ENCODE measurements at regions not wholly inside any gene's neighbourhood (a gene's known extent, or its start where the extent isn't known, plus 50 kb on each side); places are given as distances from the start of the nearest gene placed in this dataset.

DNA sequence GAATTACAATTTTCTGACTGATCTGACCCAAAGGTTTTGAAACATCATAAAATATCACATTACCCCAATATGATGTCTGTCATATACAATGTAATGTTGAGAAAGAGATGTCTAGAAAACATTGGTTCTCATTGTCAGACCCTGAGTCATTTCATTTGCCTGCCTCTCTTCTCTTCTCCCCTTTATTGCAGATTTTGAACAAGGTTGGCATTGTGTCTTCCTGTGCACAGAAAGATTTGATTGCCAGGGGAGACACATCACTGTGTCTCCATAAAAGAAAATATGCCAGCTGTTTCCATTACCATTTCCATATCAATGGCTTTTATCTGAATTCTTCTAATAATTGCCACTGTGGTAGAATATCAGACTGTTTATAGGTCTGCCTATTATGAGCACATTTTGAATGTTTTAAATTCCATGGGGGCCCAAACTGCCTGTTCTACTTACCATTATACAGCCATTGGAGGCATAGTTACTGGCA, 65.6 kb downstream of the IFI44 start:
- Mint-ChIP-seq H3K4me1 (no peaks in the 10 kb centered on the region), H3K36me3 (ENCODE audit: insufficient read depth) (no peaks in the 10 kb centered on the region)

DNA sequence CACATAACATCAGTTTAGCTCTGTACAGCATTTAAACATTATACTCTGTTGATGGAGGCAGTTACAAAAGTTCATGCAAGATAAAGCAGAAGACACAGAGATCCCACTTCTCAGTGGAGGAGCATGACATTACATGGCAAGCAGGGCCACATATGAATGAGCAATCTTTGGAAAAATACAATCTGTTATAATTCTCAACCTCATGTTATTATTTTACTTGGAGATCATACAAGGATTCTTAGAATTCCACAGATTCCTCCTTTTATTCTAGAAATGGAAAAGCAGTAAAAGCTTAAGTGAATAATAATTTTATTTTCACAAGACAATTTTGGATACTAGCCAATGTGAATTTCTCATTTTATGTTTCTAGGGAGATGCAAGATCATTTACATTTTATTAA, 66.6 kb downstream of the IFI44 start:
- DNase-seq (ENCODE audit: low spot score in 2 of 2) (no peak), ATAC-seq (replicated peaks; ENCODE audit: extremely low read depth, poor library complexity, severe bottlenecking) (no peak)
- no peaks in the 10 kb centered on the region for H3K9me3 Mint-ChIP-seq
- no peaks in the 10 kb centered on the region for H3K4me1 Mint-ChIP-seq
- no peak overlapping the region for H3K4me3 Mint-ChIP-seq
- no peaks in the 10 kb centered on the region for H3K36me3 Mint-ChIP-seq (ENCODE audit: insufficient read depth)
- no peak overlapping the region for H3K27ac Mint-ChIP-seq (ENCODE audit: low read depth)
- peaks cover 9% of the 10 kb centered on the region for H3K27me3 Mint-ChIP-seq

More for the DNA sequence above, 65.6 kb downstream of the IFI44 start:
- no peaks in the 10 kb centered on the region for H3K9me3 Mint-ChIP-seq
- no peak for ATAC-seq (replicated peaks; ENCODE audit: extremely low read depth, poor library complexity, severe bottlenecking)
- no peak overlapping the region for H3K4me3 Mint-ChIP-seq
- H3K27ac Mint-ChIP-seq (ENCODE audit: low read depth), result no peak overlapping the region
- peaks cover 9% of the 10 kb centered on the region for H3K27me3 Mint-ChIP-seq
- DNase-seq (ENCODE audit: low spot score in 2 of 2), result no peak

DNA sequence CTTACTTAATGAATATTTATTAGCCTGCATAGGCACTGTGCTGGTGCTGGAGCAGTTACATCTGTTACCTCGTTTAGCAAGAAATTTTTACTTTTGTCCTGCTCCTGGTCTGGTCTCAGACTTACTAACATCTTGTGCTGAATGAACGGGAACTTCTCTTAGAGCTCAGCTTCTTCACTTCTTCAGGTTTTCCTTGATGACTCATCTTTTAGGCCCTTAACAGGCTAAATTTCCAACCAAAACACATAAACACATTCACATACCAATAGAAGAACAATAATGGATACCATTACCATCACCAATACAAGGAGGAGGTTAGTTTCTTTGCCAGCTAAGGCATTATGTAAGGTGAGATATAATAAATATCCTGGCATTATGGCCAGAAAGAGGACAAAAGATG, 68.9 kb downstream of the IFI44 start:
- Mint-ChIP-seq H3K27ac (ENCODE audit: low read depth) (no peak overlapping the region), H3K9me3 (no peaks in the 10 kb centered on the region), H3K36me3 (ENCODE audit: insufficient read depth) (no peaks in the 10 kb centered on the region), H3K4me1 (no peaks in the 10 kb centered on the region), H3K27me3 (peaks cover 9% of the 10 kb centered on the region), H3K4me3 (no peak overlapping the region)
- ATAC-seq (replicated peaks; ENCODE audit: extremely low read depth, poor library complexity, severe bottlenecking) (no peak), DNase-seq (ENCODE audit: low spot score in 2 of 2) (no peak)

DNA sequence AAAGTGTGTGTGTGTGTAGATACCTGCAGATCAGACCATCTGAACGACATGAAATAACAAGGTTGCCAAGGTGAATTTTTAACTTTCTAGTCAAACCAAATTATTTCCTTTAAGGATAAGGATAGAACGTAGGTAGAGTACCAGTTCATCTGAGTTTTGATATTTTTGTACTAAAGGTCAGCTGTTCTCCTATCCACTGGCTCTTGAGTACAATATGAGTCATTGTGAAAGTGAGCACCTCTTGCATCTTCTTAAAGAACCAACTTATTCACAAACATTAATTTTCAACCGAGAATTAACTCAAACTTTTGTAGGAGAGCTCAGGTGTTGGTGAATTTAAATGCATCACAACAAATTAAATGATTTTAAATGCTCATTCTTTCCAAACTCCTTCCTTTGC, 71.5 kb downstream of the IFI44 start:
- Mint-ChIP-seq H3K27me3 (no peaks in the 10 kb centered on the region), H3K4me1 (no peaks in the 10 kb centered on the region), H3K27ac (ENCODE audit: low read depth) (no peak overlapping the region), H3K9me3 (no peaks in the 10 kb centered on the region), H3K36me3 (ENCODE audit: insufficient read depth) (no peaks in the 10 kb centered on the region), H3K4me3 (no peak overlapping the region)
- DNase-seq (ENCODE audit: low spot score in 2 of 2) (no peak), ATAC-seq (replicated peaks; ENCODE audit: extremely low read depth, poor library complexity, severe bottlenecking) (no peak)

DNA sequence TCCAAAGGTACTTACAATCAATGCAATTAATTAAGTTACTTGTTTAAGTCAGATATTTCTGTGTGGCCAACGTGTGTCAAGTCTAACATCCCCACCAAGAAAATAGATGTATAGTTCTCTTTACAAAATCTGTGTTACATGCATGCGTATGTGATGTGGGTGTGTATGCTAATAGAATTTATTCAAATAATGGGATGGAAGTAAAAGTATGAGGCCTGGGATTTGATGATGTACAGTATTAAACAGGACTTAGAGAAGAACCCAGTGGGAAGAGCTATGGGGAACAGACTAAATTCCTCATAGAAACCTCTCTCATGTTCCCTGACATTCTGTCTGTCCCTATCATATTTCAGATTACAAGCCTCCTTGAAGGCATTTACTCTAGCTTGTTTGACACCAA, 72.5 kb downstream of the IFI44 start:
- Mint-ChIP-seq H3K4me1 (no peaks in the 10 kb centered on the region), H3K27ac (ENCODE audit: low read depth) (no peak overlapping the region), H3K36me3 (ENCODE audit: insufficient read depth) (no peaks in the 10 kb centered on the region), H3K4me3 (no peak overlapping the region), H3K27me3 (no peaks in the 10 kb centered on the region), H3K9me3 (no peaks in the 10 kb centered on the region)
- DNase-seq (ENCODE audit: low spot score in 2 of 2) (no peak), ATAC-seq (replicated peaks; ENCODE audit: extremely low read depth, poor library complexity, severe bottlenecking) (no peak)

DNA sequence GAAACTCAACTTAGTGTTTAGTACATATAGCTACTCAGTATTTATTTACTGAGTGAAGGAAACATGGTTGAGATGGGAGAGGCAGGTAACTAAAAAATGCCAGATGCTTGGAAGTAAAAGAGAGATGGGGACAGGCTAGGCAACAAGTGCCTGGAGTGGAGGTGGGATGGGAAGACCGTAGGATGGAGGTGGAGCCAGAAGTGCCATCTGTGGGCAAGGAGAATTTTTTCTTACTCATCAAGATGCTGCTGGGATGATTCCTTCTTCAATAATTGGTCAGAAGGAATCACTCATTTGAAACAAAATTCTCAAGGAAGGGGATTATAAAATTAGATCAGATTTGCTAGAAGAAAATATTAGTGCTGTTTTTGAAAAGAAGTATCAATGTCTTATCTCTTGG, 72.9 kb downstream of the IFI44 start:
- Mint-ChIP-seq H3K4me1 (no peaks in the 10 kb centered on the region), H3K9me3 (no peaks in the 10 kb centered on the region), H3K36me3 (ENCODE audit: insufficient read depth) (no peaks in the 10 kb centered on the region), H3K27me3 (no peaks in the 10 kb centered on the region), H3K27ac (ENCODE audit: low read depth) (no peak overlapping the region), H3K4me3 (no peak overlapping the region)
- ATAC-seq (replicated peaks; ENCODE audit: extremely low read depth, poor library complexity, severe bottlenecking), result no peak
- no peak for DNase-seq (ENCODE audit: low spot score in 2 of 2)

DNA sequence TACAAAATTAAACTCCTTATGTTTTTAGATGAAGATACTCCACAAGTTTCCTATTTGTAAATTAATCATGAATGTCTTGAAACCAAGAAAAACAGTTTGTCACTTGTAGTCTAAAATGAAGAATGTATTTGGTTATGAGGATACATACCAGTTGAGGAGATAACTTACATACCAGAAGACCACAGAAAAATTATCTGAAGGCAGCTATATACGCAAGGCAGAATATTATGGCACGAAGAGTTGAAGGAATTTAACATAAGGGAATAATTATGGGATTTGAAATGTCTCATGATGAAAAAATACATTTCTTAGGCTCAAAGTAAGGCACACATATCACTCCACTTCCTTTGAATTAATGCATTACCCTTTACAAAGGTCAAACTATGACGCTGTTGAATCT, 73.3 kb downstream of the IFI44 start:
- H3K36me3 Mint-ChIP-seq (ENCODE audit: insufficient read depth), result no peaks in the 10 kb centered on the region

DNA sequence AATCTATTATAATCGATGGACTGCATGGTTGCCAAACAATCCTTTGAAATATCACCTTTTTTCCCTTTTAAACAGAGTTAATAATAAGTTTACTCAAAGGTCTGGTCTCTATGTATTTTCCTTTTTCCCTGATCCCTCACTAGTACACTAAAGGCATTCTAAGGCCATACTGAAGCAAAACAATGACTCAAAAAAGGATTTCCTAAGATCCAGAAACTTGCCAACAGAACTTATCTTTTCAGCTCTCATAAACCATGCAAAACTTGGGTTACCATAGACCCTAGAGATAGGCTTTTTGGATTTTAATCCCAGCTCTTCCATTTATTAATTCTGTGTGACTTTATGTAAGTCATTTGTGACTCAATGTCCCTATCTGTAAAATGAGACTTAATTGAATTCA, 77.1 kb downstream of the IFI44 start:
- Mint-ChIP-seq H3K4me1 (no peaks in the 10 kb centered on the region), H3K27me3 (peaks cover 12% of the 10 kb centered on the region), H3K36me3 (ENCODE audit: insufficient read depth) (no peaks in the 10 kb centered on the region), H3K27ac (ENCODE audit: low read depth) (no peak overlapping the region), H3K4me3 (no peak overlapping the region), H3K9me3 (no peaks in the 10 kb centered on the region)
- ATAC-seq (replicated peaks; ENCODE audit: extremely low read depth, poor library complexity, severe bottlenecking) (no peak), DNase-seq (ENCODE audit: low spot score in 2 of 2) (no peak)

More for the DNA sequence above, 73.3 kb downstream of the IFI44 start:
- Mint-ChIP-seq H3K4me1 (no peaks in the 10 kb centered on the region), H3K9me3 (no peaks in the 10 kb centered on the region), H3K27me3 (peaks cover 1% of the 10 kb centered on the region), H3K4me3 (no peak overlapping the region), H3K27ac (ENCODE audit: low read depth) (no peak overlapping the region)
- ATAC-seq (replicated peaks; ENCODE audit: extremely low read depth, poor library complexity, severe bottlenecking) (no peak), DNase-seq (ENCODE audit: low spot score in 2 of 2) (no peak)

DNA sequence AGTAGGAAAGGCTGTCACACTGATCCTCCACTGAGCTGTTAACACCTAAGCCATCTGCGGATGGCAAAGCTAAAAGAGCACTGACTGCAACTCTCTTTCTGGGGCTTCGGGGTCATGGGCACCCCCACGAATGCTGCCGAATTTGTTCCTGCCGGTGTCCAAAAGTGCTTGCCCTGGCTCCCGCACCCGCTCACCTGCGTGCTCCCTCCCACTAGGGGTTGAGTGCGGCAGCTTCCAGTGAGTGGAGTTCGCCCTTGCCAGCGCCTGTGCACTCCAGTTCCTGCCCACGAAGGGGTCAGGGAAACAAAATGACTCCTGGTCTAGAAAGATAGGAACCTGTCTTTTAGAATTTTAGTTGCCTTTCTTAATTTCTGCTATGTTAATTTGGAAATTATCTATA, 78.7 kb downstream of the IFI44 start:
- no peak overlapping the region for H3K4me3 Mint-ChIP-seq
- no peaks in the 10 kb centered on the region for H3K36me3 Mint-ChIP-seq (ENCODE audit: insufficient read depth)
- ATAC-seq (replicated peaks; ENCODE audit: extremely low read depth, poor library complexity, severe bottlenecking) (no peak), DNase-seq (ENCODE audit: low spot score in 2 of 2) (no peak)
- H3K27me3 Mint-ChIP-seq, result peaks cover 12% of the 10 kb centered on the region
- H3K27ac Mint-ChIP-seq (ENCODE audit: low read depth), result no peak overlapping the region
- H3K4me1 Mint-ChIP-seq, result no peaks in the 10 kb centered on the region
- H3K9me3 Mint-ChIP-seq, result no peaks in the 10 kb centered on the region

DNA sequence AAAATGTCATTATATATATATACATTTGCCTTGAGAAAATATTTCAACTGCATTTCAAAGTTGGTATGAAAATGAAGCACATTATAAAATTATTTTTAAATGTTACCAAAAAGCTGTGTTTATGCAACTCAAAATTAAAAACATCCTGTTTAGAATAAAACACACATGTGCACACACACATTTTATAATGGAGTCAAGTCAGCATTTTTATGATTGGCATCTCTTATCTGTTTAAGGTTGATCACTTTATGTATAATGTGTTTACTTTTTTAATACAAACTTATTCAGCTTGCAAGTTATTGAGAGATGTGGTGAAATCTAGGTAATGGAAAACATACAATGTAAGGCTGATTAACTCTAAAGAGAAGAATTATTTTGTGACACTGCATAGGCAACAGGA, 80.4 kb downstream of the IFI44 start:
- Mint-ChIP-seq H3K4me1 (no peaks in the 10 kb centered on the region), H3K9me3 (no peaks in the 10 kb centered on the region), H3K27ac (ENCODE audit: low read depth) (no peak overlapping the region), H3K36me3 (ENCODE audit: insufficient read depth) (no peaks in the 10 kb centered on the region), H3K4me3 (no peak overlapping the region), H3K27me3 (peaks cover 12% of the 10 kb centered on the region)
- no peak for ATAC-seq (replicated peaks; ENCODE audit: extremely low read depth, poor library complexity, severe bottlenecking)
- no peak for DNase-seq (ENCODE audit: low spot score in 2 of 2)

DNA sequence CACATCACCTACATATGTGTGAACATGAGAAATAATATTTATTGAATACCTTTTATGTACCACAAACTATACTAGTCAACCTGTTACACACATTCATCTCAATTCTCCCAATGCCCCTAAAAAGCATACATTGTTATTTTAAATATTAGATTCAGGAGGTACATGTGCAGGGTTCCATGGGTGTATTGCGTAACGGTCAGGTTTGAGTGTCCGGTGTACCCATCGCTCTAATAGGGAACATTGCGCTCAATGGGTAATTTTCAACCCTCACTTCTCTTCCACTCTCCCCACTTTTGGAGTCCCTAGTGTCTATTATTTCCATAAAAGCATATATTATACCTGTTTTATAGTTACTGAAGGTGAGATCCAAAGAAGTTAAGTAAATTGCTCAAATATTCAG, 82.0 kb downstream of the IFI44 start:
- ATAC-seq (replicated peaks; ENCODE audit: extremely low read depth, poor library complexity, severe bottlenecking), result no peak
- Mint-ChIP-seq H3K4me3 (no peak overlapping the region), H3K27ac (ENCODE audit: low read depth) (no peak overlapping the region), H3K27me3 (peaks cover 12% of the 10 kb centered on the region), H3K36me3 (ENCODE audit: insufficient read depth) (no peaks in the 10 kb centered on the region), H3K9me3 (no peaks in the 10 kb centered on the region), H3K4me1 (no peaks in the 10 kb centered on the region)
- no peak for DNase-seq (ENCODE audit: low spot score in 2 of 2)

DNA sequence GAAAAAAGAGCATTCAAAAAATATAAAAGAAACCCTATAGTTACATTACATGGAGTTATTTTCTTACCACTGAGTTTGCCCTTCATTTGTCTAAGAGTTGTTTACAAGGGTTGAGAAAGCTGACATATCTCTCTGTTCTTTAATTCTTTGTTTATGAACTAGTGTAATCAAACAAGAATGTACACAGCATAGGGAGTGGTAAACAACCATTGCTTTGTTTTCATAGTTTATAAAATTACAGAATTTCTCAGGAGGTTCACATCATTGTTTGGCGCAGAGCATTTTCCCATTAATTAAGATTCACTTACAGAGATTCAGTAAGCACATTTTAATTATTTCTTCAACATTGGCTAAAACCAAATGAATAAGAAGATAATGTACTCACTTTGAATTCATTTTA, 87.6 kb downstream of the IFI44 start:
- no peak overlapping the region for H3K4me3 Mint-ChIP-seq
- DNase-seq (ENCODE audit: low spot score in 2 of 2) (no peak), ATAC-seq (replicated peaks; ENCODE audit: extremely low read depth, poor library complexity, severe bottlenecking) (no peak)
- H3K27ac Mint-ChIP-seq (ENCODE audit: low read depth), result no peak overlapping the region
- H3K9me3 Mint-ChIP-seq, result peaks cover 6% of the 10 kb centered on the region
- no peaks in the 10 kb centered on the region for H3K4me1 Mint-ChIP-seq
- H3K27me3 Mint-ChIP-seq, result no peaks in the 10 kb centered on the region
- H3K36me3 Mint-ChIP-seq (ENCODE audit: insufficient read depth), result no peaks in the 10 kb centered on the region

DNA sequence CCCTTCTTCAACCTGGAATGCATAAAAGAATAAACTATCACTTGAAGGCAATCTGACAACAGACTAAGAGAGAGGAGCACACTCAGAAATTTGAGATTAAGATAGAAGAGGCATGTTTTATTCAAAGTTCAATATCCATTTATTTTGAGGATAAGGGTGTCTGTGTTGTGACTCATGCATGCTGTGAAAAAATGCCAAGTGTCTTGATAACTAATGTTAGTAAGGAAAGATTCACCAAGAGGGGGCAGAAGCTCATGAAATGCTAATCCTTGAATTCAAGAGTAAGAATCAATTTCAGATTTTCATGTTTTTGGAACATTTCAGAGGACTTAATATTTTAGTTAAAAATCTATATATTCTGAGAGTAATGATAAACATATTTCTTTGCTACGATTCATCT, 94.0 kb downstream of the IFI44 start:
- DNase-seq (ENCODE audit: low spot score in 2 of 2) (no peak), ATAC-seq (replicated peaks; ENCODE audit: extremely low read depth, poor library complexity, severe bottlenecking) (no peak)
- Mint-ChIP-seq H3K36me3 (ENCODE audit: insufficient read depth) (no peaks in the 10 kb centered on the region), H3K27ac (ENCODE audit: low read depth) (no peak overlapping the region), H3K4me1 (no peaks in the 10 kb centered on the region), H3K27me3 (no peaks in the 10 kb centered on the region), H3K4me3 (no peak overlapping the region), H3K9me3 (peaks cover 1% of the 10 kb centered on the region)

DNA sequence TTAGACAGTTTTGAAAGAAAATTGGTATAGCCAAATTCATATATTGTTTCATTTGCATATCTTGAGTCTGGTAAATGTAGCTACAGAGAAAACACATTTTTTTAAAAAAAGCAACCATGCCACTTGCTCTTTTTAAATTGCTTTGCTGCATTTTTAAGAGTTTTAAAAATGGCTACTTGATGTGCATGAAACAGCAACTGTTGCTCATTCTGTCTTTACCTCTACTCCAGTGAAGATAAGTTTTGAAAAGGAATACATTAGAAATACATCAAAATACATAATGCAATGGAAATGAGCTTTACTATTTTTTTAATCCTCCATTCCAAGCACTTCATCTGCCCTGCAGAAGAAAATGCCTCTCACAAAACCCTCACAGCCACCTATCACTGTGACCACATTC, 95.5 kb downstream of the IFI44 start:
- H3K36me3 Mint-ChIP-seq (ENCODE audit: insufficient read depth), result no peaks in the 10 kb centered on the region
- DNase-seq (ENCODE audit: low spot score in 2 of 2) (no peak), ATAC-seq (replicated peaks; ENCODE audit: extremely low read depth, poor library complexity, severe bottlenecking) (no peak)
- H3K4me3 Mint-ChIP-seq, result no peak overlapping the region
- no peaks in the 10 kb centered on the region for H3K9me3 Mint-ChIP-seq
- no peaks in the 10 kb centered on the region for H3K27me3 Mint-ChIP-seq
- no peaks in the 10 kb centered on the region for H3K4me1 Mint-ChIP-seq
- H3K27ac Mint-ChIP-seq (ENCODE audit: low read depth), result no peak overlapping the region

Measured in central memory CD8-positive, alpha-beta T cell (primary cell).